NCI-H748 (cell line): ENCODE measurements at regions not wholly inside any gene's neighbourhood (a gene's known extent, or its start where the extent isn't known, plus 50 kb on each side); places are given as distances from the start of the nearest gene placed in this dataset.

Experiments used
- DNase-seq: peaks from one replicate; lab custom pipeline; 2025; ENCODE audit not compliant: unreplicated experiment; lab: John Stamatoyannopoulos, UW

- peak; percentile 2 for DNase-seq
Observed at GRCh38 chr3:154775821-154776548, 304.1 kb upstream of the MME start.

GRCh38 chr3:154766765-154767503, 313.2 kb upstream of the MME start:
- DNase-seq, result no peak

DNA sequence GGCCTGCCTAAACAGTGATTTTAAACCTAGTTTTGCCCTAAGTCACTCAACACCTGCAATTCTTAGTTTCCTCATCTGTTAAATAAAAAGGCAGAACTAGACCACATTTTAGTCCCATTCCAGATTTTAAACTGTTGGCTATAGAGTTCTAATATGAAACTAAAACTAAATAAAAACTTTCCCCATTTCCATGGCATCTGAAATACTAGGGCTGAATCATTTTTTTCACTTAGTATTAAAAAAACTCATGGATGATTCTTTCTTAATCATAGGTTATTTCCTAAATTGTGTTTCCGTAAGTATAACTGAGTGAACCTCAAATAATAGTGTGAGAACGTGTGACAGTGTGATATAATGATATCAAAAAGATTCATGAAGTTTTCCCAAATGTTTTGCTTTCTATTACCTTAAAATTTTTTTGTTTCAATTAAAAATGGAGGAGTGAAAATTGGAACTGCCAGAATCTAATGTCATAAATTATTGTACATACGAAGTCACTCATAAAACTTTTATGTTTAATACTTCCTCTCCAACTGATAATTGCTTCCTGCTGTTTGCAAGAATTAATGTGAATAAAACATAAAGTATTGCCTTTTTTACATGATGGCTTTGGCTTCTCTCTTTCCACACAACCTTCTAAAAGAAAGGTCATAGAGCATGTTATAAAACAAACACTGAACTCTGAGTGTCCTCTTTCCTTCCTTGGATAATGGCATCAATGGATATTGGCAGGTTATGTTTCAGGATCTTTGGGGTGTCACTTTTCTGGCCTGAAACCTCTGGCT, 315.1 kb upstream of the MME start:
- DNase-seq, result no peak

DNA sequence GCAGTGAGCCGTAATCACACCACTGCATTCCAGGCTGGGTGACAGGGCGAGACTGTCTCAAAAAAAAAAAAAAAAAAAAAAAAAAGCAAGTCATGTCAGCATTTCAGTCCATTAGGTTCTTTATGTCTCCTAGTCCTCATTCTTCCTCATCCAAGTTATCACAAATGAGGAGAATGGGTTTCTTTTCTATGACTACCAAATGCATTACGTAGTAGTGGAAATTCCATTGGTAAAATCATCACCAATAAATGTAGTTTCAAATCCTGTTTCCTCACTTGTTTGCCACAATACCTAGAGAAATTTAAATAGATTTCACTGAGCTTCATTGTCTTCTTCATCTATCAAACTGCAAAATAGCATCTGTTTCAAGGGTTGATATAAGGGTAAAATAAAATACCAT, 317.6 kb upstream of the MME start:
- DNase-seq, result no peak

DNA sequence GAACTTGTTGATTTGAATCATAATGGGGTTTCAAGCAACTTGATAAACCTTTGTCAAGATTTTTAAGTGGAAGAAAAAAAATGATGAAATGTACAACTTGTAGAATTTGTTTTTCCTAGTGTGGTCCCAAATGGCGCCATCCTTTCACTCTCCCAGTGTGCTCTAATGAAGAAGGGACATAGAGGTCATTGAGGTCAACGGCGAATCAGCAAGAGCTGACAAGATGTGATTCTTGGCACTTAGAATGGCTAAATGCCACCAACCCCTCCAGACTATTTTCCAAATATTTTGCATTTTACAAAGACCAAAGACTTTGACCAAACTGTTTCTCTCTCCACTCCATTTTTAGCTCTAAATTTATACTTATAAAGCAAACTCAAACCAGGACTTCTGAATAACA, 320.2 kb upstream of the MME start:
- DNase-seq, result no peak

DNA sequence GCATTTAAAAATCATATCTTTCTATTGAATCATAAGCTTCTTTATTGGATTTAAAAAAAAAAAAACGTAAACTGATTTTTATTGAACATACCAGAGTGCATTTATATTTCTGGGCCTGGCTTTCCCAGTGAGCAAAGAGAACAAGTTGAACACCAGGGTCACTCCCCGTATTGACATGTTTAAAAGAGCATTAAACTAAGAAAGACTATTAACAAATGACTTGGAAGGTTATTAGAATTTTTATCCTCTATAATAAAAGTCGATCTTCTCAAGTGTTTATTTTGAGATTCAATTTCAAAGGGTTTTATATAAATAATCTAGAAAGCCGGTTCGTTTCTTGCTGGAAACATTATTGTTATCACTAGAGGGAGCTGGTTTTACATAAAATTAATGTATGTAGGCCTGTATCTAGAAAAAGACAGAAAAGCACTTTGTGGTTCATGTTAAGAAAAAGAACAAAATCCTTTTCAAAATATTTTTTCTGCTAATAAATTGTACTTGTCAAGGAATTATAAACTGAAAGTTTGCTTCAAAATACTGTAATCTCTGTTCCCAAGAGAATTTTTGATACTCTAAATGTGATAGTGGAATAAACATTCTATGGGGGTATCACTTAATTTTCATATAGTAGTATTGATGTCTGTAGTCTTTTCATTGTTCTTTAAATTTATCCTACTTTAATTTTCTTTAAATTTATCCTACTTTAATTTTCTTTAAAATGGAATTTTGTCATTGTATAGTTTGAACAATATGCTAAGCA, 321.8 kb upstream of the MME start:
- peak; percentile 30 for DNase-seq

GRCh38 chr3:154753101-154753500, 323.1 kb upstream of the GPR149 start:
- no peak for DNase-seq

GRCh38 chr3:154749514-154749913, 319.5 kb upstream of the GPR149 start:
- DNase-seq, result no peak

GRCh38 chr3:154745929-154746328, 315.9 kb upstream of the GPR149 start:
- DNase-seq, result no peak

- DNase-seq, result no peak
Observed at GRCh38 chr3:154745122-154745521, 315.1 kb upstream of the GPR149 start.

DNA sequence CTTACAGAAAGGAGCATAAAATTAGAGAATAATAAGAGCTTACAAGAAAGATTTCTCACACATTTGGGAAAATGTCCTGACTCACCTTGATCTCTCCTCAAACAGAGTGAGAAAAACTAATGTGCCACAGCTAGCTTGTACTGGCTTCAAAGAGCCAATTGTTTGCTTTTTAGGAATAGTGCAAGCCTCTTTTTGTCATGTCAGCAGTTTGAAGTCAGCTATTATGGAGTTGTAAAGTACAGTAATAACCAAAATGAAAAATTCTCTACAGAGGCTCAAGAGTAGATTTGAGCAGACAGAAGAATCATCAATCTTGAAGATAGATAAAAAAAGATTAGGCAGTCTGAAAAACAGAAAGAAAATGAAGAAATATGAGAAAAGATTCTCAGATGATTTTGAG, 313.4 kb upstream of the GPR149 start:
- no peak for DNase-seq

GRCh38 chr3:154734468-154734867, 304.5 kb upstream of the GPR149 start:
- DNase-seq, result no peak

DNA sequence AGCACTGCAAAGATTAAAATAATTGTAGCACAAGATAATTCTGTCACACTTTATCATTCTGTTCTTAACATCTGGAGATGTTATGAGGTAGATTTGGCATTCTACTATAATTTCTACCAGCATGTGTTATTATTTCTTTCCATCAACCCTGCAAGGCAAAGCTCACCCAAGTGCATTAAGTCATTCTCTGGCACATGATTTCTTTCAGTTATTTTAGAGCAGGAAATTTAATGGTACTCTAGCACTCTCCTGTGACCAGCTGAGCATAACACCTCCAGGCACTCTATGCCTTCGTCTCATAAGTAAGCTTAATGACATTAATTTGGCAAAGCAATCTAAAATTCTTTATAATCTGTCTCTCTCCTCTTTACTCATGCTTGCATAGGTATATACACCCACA, 300.2 kb upstream of the GPR149 start:
- DNase-seq, result no peak

GRCh38 chr3:154729741-154730140, 299.8 kb upstream of the GPR149 start:
- DNase-seq, result no peak

- DNase-seq, result no peak
Observed at GRCh38 chr3:154728285-154728684, 298.3 kb upstream of the GPR149 start.

DNA sequence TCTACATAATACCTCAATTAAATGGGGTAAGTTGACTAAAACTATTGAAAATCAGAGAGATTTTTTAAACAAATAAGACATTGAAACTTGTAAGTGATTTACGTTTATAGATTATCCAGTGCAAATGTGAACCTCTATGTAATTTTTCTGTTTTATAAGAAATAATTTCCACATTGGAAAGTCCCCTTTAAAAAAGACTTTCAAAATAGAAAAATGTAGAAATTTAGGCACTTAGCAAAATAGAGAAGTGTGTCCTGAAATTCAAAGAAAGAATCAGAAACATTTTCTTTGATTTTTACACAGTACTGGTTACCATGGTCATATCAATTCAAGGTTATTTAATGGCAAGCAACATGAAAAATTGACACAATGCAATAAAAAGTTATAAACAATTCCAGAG, 290.9 kb upstream of the GPR149 start:
- DNase-seq, result no peak

DNA sequence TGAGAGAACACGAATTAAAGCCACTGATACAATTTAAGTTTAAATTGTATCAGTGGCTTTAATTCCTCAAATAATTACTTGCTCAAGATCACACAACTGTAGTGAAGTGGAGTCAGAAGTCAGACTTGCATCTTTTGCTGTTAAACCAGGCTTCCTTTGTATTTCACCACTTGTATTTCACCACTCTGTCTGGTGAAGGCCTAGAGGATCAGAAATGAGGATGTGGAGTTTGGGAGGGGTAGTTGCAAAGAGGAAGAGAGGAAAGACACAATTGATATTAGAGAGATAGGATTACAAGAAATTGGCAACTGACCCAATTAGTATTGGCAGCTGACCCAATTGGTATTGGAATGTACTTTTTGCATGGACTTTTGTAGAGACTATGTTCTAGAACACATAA, 288.1 kb upstream of the GPR149 start:
- no peak for DNase-seq

DNA sequence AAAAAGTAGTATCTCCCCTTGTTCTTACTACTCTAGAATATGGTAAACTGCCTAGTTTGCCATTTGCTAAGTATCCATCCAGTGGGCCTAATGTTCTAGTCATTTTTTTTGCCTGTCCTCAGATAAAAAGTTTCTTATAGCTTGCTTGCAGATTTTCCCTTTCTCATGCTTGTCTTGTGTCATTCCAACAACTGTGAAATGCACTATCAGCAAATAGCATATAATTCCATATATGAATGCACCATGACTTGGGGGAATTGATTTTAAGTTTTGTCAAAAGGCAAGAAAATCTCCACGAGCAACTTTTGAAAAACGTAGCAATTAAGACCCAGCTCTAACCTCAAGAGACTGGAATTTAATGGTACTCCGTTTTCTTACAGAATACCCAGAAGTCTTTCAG, 286.2 kb upstream of the GPR149 start:
- no peak for DNase-seq

- no peak for DNase-seq
Observed at GRCh38 chr3:154708554-154708953, 278.6 kb upstream of the GPR149 start.

- no peak for DNase-seq
Observed at GRCh38 chr3:154701055-154701454, 271.1 kb upstream of the GPR149 start.

GRCh38 chr3:154690413-154690812, 260.4 kb upstream of the GPR149 start:
- no peak for DNase-seq
